Psoas muscle (tissue), 7 donors: ENCODE measurements at regions not wholly inside any gene's neighbourhood (a gene's known extent, or its start where the extent isn't known, plus 50 kb on each side); places are given as distances from the start of the nearest gene placed in this dataset.

Experiments
- ATAC-seq, 4 donors: fragments of 200-7000 bp; cut with Tn5 transposase; one replicate each; pipeline ENCODE4 v1.9.1; 2020; ENCODE audit warnings: moderate library complexity in 3 of 4, mild to moderate bottlenecking in 2 of 4
- DNase-seq, 2 donors: peaks; one replicate each; pipeline ENCODE4 v3.0.0-alpha.2; 2020
- H3K27ac ChIP-seq: fragments of 200-600 bp; one replicate; pipeline ENCODE4 v1.8.0; 2022
- H3K27me3 ChIP-seq, 3 donors: fragments of 200-600 bp in 1 of 3; one replicate each; pipeline versions ENCODE4 v1.6.1 to v1.8.0; 2013 to 2022; ENCODE audit warnings: low read length in 2 of 3, mild to moderate bottlenecking in 2 of 3, moderate library complexity in 1 of 3; ENCODE audit not compliant: insufficient read depth in 3 of 3
- H3K36me3 ChIP-seq, 2 donors: fragments of 200-600 bp in 1 of 2; one replicate each; pipeline versions ENCODE4 v1.6.1 to v1.8.0; 2013 to 2022; ENCODE audit warnings: low read depth in 1 of 2, mild to moderate bottlenecking in 1 of 2, moderate library complexity in 1 of 2; ENCODE audit not compliant: insufficient read depth in 1 of 2
- H3K4me1 ChIP-seq: fragments of 200-600 bp; one replicate; pipeline ENCODE4 v1.8.0; 2022
- H3K4me3 ChIP-seq: fragments of 200-600 bp; one replicate; pipeline ENCODE4 v1.8.0; 2022; ENCODE audit warnings: mild to moderate bottlenecking
- H3K9me3 ChIP-seq: fragments of 200-600 bp; one replicate; pipeline ENCODE4 v1.8.0; 2022
- CTCF ChIP-seq: fragments of 200-600 bp; IDR thresholded peaks from one replicate; pipeline ENCODE4 v1.8.0; 2022; ENCODE audit warnings: antibody characterized with exemption
- WGBS, 3 donors: extraction: QIAGEN DNeasy Blood & Tissue Kit; methylation state at CpG; one replicate each; pipeline versions ENCODE4 v1.1.6 to v1.1.7; 2013; 5-methylcytosine and 5-hydroxymethylcytosine counted together
- intact Hi-C, 2 donors: fragments of 100-400 bp; cut with DNase I; formaldehyde crosslinking; loops; one replicate each; pipeline versions ENCODE4 v1.11.0 to v1.14.2; 2022
- donor health status: healthy with polysubstance abuse.
- donor health status: DM: no; HTN: no; CAD: no; lungs with moderate emphysema.
- donor health status: Bipolar disorder and iron deficiency.
- donor health status: healthy.
- donor health status: DM: yes; HTN: yes; CAD: no.
- donor health status: DM: no; HTN: no; CAD: no.
- donor health status: DM: yes; HTN: yes; CAD: no.

DNA sequence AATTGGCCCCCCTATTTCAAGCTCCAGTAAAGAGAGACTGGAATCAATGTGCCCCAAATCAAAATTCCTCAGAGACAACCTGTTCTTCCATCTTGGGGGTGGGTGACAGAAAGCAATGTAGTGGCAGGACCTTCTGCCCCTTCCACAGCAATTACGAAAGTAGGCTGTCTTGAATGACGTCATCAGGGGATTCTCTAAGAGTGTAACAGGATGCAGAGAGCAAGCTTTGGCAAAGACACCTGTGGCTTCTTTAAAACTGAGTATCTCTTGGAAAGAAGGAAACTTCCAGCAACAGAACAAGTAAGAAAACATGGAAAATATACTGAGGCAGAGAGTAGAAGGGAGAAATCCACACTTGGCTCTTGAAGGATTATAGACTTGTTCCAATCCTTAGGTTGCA, 247.6 kb upstream of the PDE4D start:
- Histone ChIP-seq H3K4me1 (no peaks in the 10 kb centered on the region), H3K4me3 (no peak overlapping the region), H3K27me3 (no peaks in the 10 kb centered on the region), H3K36me3 (no peaks in the 10 kb centered on the region), H3K27ac (no peak overlapping the region), H3K9me3 (no peaks in the 10 kb centered on the region)
- 50 to 64% (median 53%) methylated on average over 2 of the region's 2 CpGs for WGBS, 3 donors
- DNase-seq: no peak
- ATAC-seq: no peak
- TF ChIP-seq CTCF: no peak
- intact Hi-C loops: no loop called here

DNA sequence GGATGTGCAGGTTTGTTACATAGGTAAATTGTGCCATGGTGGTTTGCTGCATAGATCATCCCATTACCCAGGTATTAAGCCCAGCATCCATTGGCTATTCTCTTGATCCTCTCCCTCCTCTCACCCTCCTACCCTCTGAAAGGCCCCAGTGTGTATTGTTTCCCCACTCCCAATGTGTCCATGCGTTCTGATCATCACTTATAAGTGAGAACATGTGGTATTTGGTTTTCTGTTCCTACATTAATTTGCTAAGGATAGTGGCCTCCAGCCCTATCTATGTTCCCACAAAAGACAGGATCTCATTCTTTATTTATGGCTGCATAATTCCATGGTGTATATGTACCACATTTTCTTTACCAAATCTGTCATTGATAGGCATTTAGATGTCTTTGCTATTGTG, 243.3 kb upstream of the PDE4D start:
- WGBS, 3 donors: 0 to 46% (median 0%) methylated on average over 1 of the region's 1 CpG
- H3K27ac ChIP-seq: no peak overlapping the region
- no peaks in the 10 kb centered on the region for H3K9me3 ChIP-seq
- H3K27me3 ChIP-seq: no peaks in the 10 kb centered on the region
- TF ChIP-seq CTCF: no peak
- DNase-seq (no peak), ATAC-seq (no peak)
- H3K4me3 ChIP-seq: no peak overlapping the region
- intact Hi-C loops: no loop called here
- H3K36me3 ChIP-seq: no peaks in the 10 kb centered on the region
- no peaks in the 10 kb centered on the region for H3K4me1 ChIP-seq

DNA sequence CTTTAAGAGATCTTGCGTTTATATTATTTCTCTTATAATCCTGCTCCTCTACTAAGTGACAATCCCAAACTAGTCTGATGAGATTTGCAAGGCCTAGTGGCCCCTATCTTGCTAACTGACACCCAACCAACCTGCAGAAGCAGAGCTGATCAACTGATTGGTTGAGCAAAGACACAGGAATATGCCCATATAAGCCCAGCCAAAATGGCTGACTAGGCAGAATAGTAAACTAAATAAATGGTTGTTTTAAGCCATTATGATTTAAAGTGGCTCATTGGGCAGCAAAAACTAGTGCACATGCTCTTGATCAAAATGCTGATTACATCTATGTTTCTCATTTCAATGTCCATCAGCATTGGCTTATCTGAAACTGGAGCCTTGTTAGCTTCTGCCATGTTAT, 238.0 kb upstream of the PDE4D start:
- Histone ChIP-seq H3K4me1 (no peaks in the 10 kb centered on the region), H3K4me3 (no peak overlapping the region), H3K27ac (no peak overlapping the region), H3K36me3 (no peaks in the 10 kb centered on the region), H3K27me3 (no peaks in the 10 kb centered on the region), H3K9me3 (no peaks in the 10 kb centered on the region)
- intact Hi-C loops: no loop called here
- ATAC-seq (no peak), DNase-seq (no peak)
- WGBS, 3 donors: 97 to 100% (median 100%) methylated on average over 1 of the region's 1 CpG
- no peak for TF ChIP-seq CTCF

DNA sequence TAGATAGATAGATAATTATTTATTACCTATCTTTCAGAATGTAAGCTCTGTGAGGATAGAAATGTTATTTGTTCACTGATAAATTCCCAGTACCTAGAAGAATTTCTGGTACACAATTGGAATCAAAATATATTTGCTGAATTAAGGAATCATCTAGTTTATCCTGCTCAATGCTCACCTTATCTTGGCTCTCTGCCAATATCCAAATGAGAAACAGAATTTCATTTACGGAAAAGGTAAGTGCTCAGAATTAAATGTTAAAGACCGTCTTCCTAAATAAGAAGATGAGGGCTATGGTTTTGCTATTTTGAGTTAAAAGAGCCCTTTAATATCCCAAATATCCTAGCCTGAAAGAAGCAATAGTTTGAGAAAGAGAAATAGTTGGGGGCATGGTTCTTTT, 232.1 kb upstream of the PDE4D start:
- DNase-seq: no peak
- no peaks in the 10 kb centered on the region for H3K36me3 ChIP-seq
- ATAC-seq: no peak
- H3K27ac ChIP-seq: no peak overlapping the region
- no peak overlapping the region for H3K4me3 ChIP-seq
- H3K27me3 ChIP-seq: no peaks in the 10 kb centered on the region
- 89% methylated on average over 2 of the region's 2 CpGs for WGBS, 3 donors
- TF ChIP-seq CTCF: no peak
- no peaks in the 10 kb centered on the region for H3K9me3 ChIP-seq
- no peaks in the 10 kb centered on the region for H3K4me1 ChIP-seq
- intact Hi-C loops: no loop called here

DNA sequence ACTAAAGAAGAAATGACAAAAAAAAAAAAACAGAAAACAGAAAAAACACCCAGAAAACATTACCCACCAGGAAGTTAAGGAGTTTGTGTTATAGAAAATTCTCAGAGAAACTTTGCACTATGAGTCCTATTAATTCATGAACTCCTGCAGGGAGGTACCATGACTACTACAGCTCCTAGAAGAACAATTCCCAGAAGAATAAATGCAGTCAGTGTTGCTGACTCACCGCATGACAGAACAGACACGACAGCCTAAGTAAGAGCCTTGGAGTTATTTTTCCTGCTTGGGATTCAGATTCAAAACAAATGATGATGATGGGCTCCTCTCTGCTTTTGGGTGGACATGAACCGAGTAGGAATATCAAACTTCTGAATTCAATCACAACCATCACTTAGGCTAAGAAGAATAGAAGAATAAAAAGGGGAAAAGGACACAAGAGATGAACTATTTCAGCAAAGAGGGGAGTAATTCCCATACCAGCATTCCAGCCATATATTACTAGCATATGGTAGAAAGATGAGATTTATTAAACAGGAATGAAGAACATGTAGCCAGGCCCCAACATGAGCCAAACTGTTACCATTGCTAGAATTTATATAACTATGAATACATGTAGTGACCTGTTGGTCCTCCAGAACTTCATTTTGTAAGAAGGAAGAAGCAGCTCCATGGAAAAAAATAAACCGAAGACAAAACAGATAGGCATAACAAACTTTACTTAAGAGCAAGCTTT, 209.6 kb upstream of the PDE4D start:
- Histone ChIP-seq H3K4me3 (no peak overlapping the region), H3K4me1 (no peaks in the 10 kb centered on the region), H3K27me3 (no peaks in the 10 kb centered on the region), H3K27ac (no peak overlapping the region), H3K9me3 (no peaks in the 10 kb centered on the region), H3K36me3 (no peaks in the 10 kb centered on the region)
- intact Hi-C loops: no loop called here
- 69 to 78% (median 78%) methylated on average over 4 of the region's 4 CpGs for WGBS, 3 donors
- ATAC-seq: no peak
- DNase-seq: no peak
- no peak for TF ChIP-seq CTCF
